ENCODE measurements at regions not wholly inside any gene's neighbourhood (a gene's known extent, or its start where the extent isn't known, plus 50 kb on each side); places are given as distances from the start of the nearest gene placed in this dataset.

DNA sequence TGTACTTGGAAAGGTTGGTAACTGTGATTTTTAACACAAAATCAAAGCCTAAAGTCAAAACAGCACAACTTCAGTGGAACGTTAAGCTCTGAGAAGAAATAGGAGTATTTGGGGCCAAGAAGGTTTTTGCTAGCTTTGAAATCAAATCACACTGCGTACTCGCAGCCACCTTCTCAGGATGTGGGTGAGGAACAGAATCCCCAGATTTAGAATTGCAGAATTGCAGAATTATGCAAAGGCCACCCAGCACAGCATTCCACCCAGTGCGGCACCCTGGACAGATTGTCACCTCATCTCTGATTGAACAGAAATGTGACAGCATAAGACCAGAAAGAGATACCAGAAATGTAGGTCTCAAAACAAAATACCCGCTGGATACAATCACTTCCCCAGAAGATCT lies 181.1 kb downstream of the DHX15 start:
- TF ChIP-seq JUN (IDR thresholded peaks at IDR 0.05): no peak
- no peak for TF ChIP-seq EP300 (IDR thresholded peaks at IDR 0.05)
- TF ChIP-seq, protein P1, sequence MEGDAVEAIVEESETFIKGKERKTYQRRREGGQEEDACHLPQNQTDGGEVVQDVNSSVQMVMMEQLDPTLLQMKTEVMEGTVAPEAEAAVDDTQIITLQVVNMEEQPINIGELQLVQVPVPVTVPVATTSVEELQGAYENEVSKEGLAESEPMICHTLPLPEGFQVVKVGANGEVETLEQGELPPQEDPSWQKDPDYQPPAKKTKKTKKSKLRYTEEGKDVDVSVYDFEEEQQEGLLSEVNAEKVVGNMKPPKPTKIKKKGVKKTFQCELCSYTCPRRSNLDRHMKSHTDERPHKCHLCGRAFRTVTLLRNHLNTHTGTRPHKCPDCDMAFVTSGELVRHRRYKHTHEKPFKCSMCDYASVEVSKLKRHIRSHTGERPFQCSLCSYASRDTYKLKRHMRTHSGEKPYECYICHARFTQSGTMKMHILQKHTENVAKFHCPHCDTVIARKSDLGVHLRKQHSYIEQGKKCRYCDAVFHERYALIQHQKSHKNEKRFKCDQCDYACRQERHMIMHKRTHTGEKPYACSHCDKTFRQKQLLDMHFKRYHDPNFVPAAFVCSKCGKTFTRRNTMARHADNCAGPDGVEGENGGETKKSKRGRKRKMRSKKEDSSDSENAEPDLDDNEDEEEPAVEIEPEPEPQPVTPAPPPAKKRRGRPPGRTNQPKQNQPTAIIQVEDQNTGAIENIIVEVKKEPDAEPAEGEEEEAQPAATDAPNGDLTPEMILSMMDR (IDR thresholded peaks at IDR 0.05): no peak
- TF ChIP-seq PHF8 (IDR thresholded peaks at IDR 0.05; ENCODE audit: borderline replicate concordance, low read depth): no peak
- no peak for TF ChIP-seq FOXS1 (CRISPR knock-in tag; IDR thresholded peaks at IDR 0.05)
- TF ChIP-seq, protein P2, sequence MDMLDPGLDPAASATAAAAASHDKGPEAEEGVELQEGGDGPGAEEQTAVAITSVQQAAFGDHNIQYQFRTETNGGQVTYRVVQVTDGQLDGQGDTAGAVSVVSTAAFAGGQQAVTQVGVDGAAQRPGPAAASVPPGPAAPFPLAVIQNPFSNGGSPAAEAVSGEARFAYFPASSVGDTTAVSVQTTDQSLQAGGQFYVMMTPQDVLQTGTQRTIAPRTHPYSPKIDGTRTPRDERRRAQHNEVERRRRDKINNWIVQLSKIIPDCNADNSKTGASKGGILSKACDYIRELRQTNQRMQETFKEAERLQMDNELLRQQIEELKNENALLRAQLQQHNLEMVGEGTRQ (IDR thresholded peaks at IDR 0.05): no peak
- TF ChIP-seq MAZ (IDR thresholded peaks at IDR 0.05; ENCODE audit: borderline replicate concordance, low read depth, low read length): no peak
- no peak for TF ChIP-seq RNF2 (IDR thresholded peaks at IDR 0.05; ENCODE audit: borderline replicate concordance, low read depth)
- TF ChIP-seq, protein P3, sequence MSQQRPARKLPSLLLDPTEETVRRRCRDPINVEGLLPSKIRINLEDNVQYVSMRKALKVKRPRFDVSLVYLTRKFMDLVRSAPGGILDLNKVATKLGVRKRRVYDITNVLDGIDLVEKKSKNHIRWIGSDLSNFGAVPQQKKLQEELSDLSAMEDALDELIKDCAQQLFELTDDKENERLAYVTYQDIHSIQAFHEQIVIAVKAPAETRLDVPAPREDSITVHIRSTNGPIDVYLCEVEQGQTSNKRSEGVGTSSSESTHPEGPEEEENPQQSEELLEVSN (IDR thresholded peaks at IDR 0.05; ENCODE audit: borderline replicate concordance, low read depth): no peak
- no peak for TF ChIP-seq POLR2A (IDR thresholded peaks at IDR 0.05; ENCODE audit: low read length)
- TF ChIP-seq CBX8 (IDR thresholded peaks at IDR 0.05): no peak
- no peak for TF ChIP-seq CHD4 (IDR thresholded peaks at IDR 0.05; ENCODE audit: borderline replicate concordance)

All from A549 (cell line).